HEK293 (cell line): ENCODE measurements at regions not wholly inside any gene's neighbourhood (a gene's known extent, or its start where the extent isn't known, plus 50 kb on each side); places are given as distances from the start of the nearest gene placed in this dataset.

ENCODE experiments used
- OVOL3 ChIP-seq: fragments of 450-650 bp; formaldehyde crosslinking; IDR thresholded peaks from 2 replicates; pipeline ENCODE4 v1.5.1; 2016; ENCODE audit warnings: missing biosample characterization, missing genetic modification characterization
- SALL2 ChIP-seq: fragments of 450-650 bp; formaldehyde crosslinking; IDR thresholded peaks from 2 replicates; pipeline ENCODE4 v1.5.0; 2017; ENCODE audit warnings: missing biosample characterization, mild to moderate bottlenecking, missing genetic modification characterization, borderline replicate concordance
- TCF7L2 ChIP-seq: IDR thresholded peaks from 2 replicates; pipeline ENCODE4 v1.6.1; 2011; ENCODE audit warnings: low read depth, mild to moderate bottlenecking, inconsistent platforms, low read length, moderate library complexity, borderline replicate concordance
- ZNF211 ChIP-seq: fragments of 450-650 bp; formaldehyde crosslinking; IDR thresholded peaks from 2 replicates; pipeline ENCODE4 v1.5.1; 2016; ENCODE audit warnings: low read depth, missing biosample characterization, missing genetic modification characterization
- ZNF302 ChIP-seq: fragments of 450-650 bp; formaldehyde crosslinking; IDR thresholded peaks from 2 replicates; pipeline ENCODE4 v1.5.1; 2016; ENCODE audit warnings: missing biosample characterization, missing genetic modification characterization, low read depth
- ZNF473 ChIP-seq: fragments of 450-650 bp; formaldehyde crosslinking; IDR thresholded peaks from 2 replicates; pipeline ENCODE4 v1.5.1; 2017; ENCODE audit warnings: missing biosample characterization, missing genetic modification characterization
- ZNF561 ChIP-seq: fragments of 450-650 bp; IDR thresholded peaks from 2 replicates; pipeline ENCODE4 v1.5.1; 2018; ENCODE audit warnings: missing biosample characterization, missing genetic modification characterization, borderline replicate concordance
- ZNF768 ChIP-seq: fragments of 450-650 bp; formaldehyde crosslinking; IDR thresholded peaks from 2 replicates; pipeline ENCODE4 v1.5.1; 2018; ENCODE audit warnings: missing biosample characterization, mild to moderate bottlenecking, missing genetic modification characterization
- TF ChIP-seq, protein P1 (sequence below): fragments of 450-650 bp; formaldehyde crosslinking; IDR thresholded peaks from 2 replicates; pipeline ENCODE4 v1.5.1; 2016; ENCODE audit warnings: missing biosample characterization, missing genetic modification characterization
- TF ChIP-seq, protein P2 (sequence below): fragments of 450-650 bp; IDR thresholded peaks from 2 replicates; pipeline ENCODE4 v1.5.1; 2018; ENCODE audit warnings: missing biosample characterization, mild to moderate bottlenecking, missing genetic modification characterization
- TF ChIP-seq, protein P3 (sequence below): fragments of 450-650 bp; formaldehyde crosslinking; IDR thresholded peaks from 2 replicates; pipeline ENCODE4; 2016; ENCODE audit warnings: missing biosample characterization, missing genetic modification characterization
- TF ChIP-seq, protein P4 (sequence below): fragments of 450-650 bp; formaldehyde crosslinking; IDR thresholded peaks from 2 replicates; pipeline ENCODE4 v1.5.1; 2016; ENCODE audit warnings: missing biosample characterization, missing genetic modification characterization
- TF ChIP-seq, protein P5 (sequence below): sonication (generic); formaldehyde crosslinking; IDR thresholded peaks from 2 replicates; pipeline ENCODE4 v1.8.1; 2022; ENCODE audit warnings: mild to moderate bottlenecking, moderate library complexity, missing genetic modification reagents

DNA sequence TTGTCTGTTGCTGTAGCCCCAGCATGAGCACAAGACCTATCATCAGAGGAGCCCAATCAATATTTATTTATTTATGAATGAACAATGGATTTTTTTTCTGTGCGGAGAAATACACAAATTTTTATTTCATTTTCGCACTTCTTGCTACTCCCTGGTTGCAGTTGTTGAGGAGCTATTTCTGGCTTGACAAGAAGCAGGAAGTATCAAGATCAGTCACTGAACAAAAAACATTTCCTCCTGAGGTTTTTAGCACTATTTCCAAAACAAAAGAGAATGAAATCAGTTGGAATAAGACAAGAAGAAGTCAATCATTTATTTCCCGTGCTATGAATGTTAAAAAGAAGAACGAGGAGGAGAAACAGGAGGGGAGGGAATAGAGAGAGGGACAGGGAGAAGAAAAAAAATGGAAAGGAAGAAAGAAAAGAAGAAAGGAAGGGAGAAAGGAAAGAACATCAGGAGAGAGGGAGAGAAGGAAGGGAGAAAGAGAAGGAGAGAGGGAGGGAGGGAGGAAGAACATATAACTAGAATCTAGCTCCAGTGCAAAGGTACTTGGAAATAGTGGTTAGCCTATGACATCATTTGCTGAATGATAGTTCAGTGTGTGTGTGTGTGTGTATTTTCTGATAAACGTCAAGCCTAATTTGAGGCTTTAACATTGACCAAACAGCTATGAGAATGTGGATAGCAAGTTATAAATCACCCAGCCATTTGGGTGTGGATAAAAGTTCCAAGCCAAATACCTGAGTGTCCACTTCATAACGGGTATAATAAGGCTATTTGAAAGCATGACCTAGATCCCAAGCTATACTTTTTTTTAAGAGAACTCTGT lies 586.0 kb downstream of the EBF1 start:
- TF ChIP-seq, protein P1, sequence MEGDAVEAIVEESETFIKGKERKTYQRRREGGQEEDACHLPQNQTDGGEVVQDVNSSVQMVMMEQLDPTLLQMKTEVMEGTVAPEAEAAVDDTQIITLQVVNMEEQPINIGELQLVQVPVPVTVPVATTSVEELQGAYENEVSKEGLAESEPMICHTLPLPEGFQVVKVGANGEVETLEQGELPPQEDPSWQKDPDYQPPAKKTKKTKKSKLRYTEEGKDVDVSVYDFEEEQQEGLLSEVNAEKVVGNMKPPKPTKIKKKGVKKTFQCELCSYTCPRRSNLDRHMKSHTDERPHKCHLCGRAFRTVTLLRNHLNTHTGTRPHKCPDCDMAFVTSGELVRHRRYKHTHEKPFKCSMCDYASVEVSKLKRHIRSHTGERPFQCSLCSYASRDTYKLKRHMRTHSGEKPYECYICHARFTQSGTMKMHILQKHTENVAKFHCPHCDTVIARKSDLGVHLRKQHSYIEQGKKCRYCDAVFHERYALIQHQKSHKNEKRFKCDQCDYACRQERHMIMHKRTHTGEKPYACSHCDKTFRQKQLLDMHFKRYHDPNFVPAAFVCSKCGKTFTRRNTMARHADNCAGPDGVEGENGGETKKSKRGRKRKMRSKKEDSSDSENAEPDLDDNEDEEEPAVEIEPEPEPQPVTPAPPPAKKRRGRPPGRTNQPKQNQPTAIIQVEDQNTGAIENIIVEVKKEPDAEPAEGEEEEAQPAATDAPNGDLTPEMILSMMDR: no peak
- TF ChIP-seq SALL2 (tag by site-specific recombination) (no peak), OVOL3 (no peak), TCF7L2 (no peak), ZNF211 (no peak), ZNF473 (tag by site-specific recombination) (no peak), ZNF561 (tag by site-specific recombination) (no peak), ZNF302 (tag by site-specific recombination) (no peak), ZNF768 (tag by site-specific recombination) (no peak)
- TF ChIP-seq, protein P2, sequence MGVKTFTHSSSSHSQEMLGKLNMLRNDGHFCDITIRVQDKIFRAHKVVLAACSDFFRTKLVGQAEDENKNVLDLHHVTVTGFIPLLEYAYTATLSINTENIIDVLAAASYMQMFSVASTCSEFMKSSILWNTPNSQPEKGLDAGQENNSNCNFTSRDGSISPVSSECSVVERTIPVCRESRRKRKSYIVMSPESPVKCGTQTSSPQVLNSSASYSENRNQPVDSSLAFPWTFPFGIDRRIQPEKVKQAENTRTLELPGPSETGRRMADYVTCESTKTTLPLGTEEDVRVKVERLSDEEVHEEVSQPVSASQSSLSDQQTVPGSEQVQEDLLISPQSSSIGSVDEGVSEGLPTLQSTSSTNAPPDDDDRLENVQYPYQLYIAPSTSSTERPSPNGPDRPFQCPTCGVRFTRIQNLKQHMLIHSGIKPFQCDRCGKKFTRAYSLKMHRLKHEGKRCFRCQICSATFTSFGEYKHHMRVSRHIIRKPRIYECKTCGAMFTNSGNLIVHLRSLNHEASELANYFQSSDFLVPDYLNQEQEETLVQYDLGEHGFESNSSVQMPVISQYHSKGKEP (tag by site-specific recombination): no peak
- TF ChIP-seq, protein P3, sequence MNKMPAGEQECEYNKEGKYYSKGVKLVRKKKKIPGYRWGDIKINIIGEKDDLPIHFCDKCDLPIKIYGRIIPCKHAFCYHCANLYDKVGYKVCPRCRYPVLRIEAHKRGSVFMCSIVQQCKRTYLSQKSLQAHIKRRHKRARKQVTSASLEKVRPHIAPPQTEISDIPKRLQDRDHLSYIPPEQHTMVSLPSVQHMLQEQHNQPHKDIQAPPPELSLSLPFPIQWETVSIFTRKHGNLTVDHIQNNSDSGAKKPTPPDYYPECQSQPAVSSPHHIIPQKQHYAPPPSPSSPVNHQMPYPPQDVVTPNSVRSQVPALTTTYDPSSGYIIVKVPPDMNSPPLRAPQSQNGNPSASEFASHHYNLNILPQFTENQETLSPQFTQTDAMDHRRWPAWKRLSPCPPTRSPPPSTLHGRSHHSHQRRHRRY (tag by site-specific recombination): no peak
- TF ChIP-seq, protein P4, sequence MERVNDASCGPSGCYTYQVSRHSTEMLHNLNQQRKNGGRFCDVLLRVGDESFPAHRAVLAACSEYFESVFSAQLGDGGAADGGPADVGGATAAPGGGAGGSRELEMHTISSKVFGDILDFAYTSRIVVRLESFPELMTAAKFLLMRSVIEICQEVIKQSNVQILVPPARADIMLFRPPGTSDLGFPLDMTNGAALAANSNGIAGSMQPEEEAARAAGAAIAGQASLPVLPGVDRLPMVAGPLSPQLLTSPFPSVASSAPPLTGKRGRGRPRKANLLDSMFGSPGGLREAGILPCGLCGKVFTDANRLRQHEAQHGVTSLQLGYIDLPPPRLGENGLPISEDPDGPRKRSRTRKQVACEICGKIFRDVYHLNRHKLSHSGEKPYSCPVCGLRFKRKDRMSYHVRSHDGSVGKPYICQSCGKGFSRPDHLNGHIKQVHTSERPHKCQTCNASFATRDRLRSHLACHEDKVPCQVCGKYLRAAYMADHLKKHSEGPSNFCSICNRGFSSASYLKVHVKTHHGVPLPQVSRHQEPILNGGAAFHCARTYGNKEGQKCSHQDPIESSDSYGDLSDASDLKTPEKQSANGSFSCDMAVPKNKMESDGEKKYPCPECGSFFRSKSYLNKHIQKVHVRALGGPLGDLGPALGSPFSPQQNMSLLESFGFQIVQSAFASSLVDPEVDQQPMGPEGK: no peak
- TF ChIP-seq, protein P5, sequence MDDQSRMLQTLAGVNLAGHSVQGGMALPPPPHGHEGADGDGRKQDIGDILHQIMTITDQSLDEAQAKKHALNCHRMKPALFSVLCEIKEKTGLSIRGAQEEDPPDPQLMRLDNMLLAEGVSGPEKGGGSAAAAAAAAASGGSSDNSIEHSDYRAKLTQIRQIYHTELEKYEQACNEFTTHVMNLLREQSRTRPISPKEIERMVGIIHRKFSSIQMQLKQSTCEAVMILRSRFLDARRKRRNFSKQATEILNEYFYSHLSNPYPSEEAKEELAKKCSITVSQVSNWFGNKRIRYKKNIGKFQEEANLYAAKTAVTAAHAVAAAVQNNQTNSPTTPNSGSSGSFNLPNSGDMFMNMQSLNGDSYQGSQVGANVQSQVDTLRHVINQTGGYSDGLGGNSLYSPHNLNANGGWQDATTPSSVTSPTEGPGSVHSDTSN (CRISPR knock-in tag): no peak
